B cell (primary cell): ENCODE measurements at regions not wholly inside any gene's neighbourhood (a gene's known extent, or its start where the extent isn't known, plus 50 kb on each side); places are given as distances from the start of the nearest gene placed in this dataset.

Source experiments
- ATAC-seq: fragments of 200-7000 bp; cut with Tn5 transposase; one replicate; pipeline ENCODE4 v1.10.0; 2021; ENCODE audit warnings: low read depth, mild to moderate bottlenecking, moderate number of reproducible peaks, moderate library complexity
- CTCF ChIA-PET: fragments of 350-600 bp; sonication (Branson Sonifier 250); formaldehyde crosslinking; loops from one replicate; lab custom pipeline; 2021; ENCODE audit warnings: antibody characterized with exemption, inconsistent platforms; lab: Charles Lee
- POLR2A ChIA-PET: fragments of 350-600 bp; sonication (Branson Sonifier 250); formaldehyde crosslinking; loops from one replicate; lab custom pipeline; 2021; ENCODE audit warnings: antibody characterized with exemption; lab: Charles Lee
- DNase-seq: peaks from one replicate; pipeline ENCODE4 v3.0.0; 2013
- H2AFZ ChIP-seq: 2 replicates; pipeline ENCODE4 v1.6.1; 2012; ENCODE audit warnings: mild to moderate bottlenecking, low read depth, low read length; ENCODE audit not compliant: insufficient read depth, poor library complexity, severe bottlenecking
- H3K27ac ChIP-seq, 2 donors: 1 replicate in 1 of 2; 2 replicates in 1 of 2; pipeline ENCODE4 v1.5.1; 2012 to 2013; ENCODE audit warnings: low read length in 2 of 2, mild to moderate bottlenecking in 2 of 2, moderate library complexity in 1 of 2
- H3K27me3 ChIP-seq, 4 experiments: fragments of 200-600 bp in 1 of 4; sonication (generic) in 1 of 4; replicated peaks in 1 of 4; 1 replicate in 2 of 4; 2 replicates in 2 of 4; pipeline versions ENCODE4 v1.6.1 to v1.7.0; 2013 to 2016; ENCODE audit warnings: low read length in 3 of 4, mild to moderate bottlenecking in 2 of 4, mixed read lengths in 1 of 4, moderate library complexity in 1 of 4; ENCODE audit not compliant: insufficient read depth in 4 of 4, control insufficient read depth in 3 of 4; ENCODE audit errors: control extremely low read depth in 1 of 4
- H3K36me3 ChIP-seq, 2 experiments: replicated peaks in 1 of 2; 1 replicate in 1 of 2; 2 replicates in 1 of 2; pipeline versions ENCODE4 v1.6.1 to v1.7.1; 2013; ENCODE audit warnings: low read length in 1 of 2; ENCODE audit not compliant: insufficient read depth in 2 of 2, control insufficient read depth in 1 of 2; ENCODE audit errors: control extremely low read depth in 1 of 2, extremely low read depth in 1 of 2
- H3K4me1 ChIP-seq, 2 donors: fragments of 200-600 bp in 1 of 2; sonication (generic) in 1 of 2; 1 replicate in 1 of 2; 2 replicates in 1 of 2; pipeline versions ENCODE4 v1.5.1 to v1.6.1; 2013 to 2017; ENCODE audit warnings: low read length in 2 of 2; ENCODE audit not compliant: control insufficient read depth in 2 of 2, insufficient read depth in 2 of 2
- H3K4me2 ChIP-seq: replicated peaks from 2 replicates; pipeline ENCODE3; 2012; ENCODE audit warnings: mild to moderate bottlenecking, low read depth, low read length; ENCODE audit not compliant: poor library complexity, severe bottlenecking
- H3K4me3 ChIP-seq, 5 experiments: fragments of 200-600 bp in 1 of 5; sonication (generic) in 1 of 5; 1 replicate in 3 of 5; 2 replicates in 2 of 5; pipeline versions ENCODE4 v1.5.1 to v1.7.0; 2011 to 2016; ENCODE audit warnings: low read length in 4 of 5, mild to moderate bottlenecking in 4 of 5, low read depth in 2 of 5, control low read depth in 1 of 5, moderate library complexity in 1 of 5; ENCODE audit not compliant: insufficient read depth in 1 of 5; ENCODE audit errors: control extremely low read depth in 1 of 5, extremely low read depth in 1 of 5
- H3K79me2 ChIP-seq: fragments of 200-600 bp; sonication (generic); one replicate; pipeline ENCODE4 v1.6.0; 2016; ENCODE audit warnings: low read length; ENCODE audit not compliant: control insufficient read depth, insufficient read depth
- H3K9ac ChIP-seq: fragments of 200-600 bp; sonication (generic); 2 replicates; pipeline ENCODE4 v1.6.1; 2017; ENCODE audit warnings: mild to moderate bottlenecking, low read length, moderate library complexity
- H3K9me3 ChIP-seq, 3 donors: one replicate each; pipeline versions ENCODE4 v1.6.1 to v1.7.1; 2013; ENCODE audit warnings: low read length in 2 of 3; ENCODE audit not compliant: control insufficient read depth in 2 of 3, insufficient read depth in 1 of 3; ENCODE audit errors: control extremely low read depth in 1 of 3
- H4K20me1 ChIP-seq: 2 replicates; pipeline ENCODE4 v1.6.0; 2012; ENCODE audit warnings: mild to moderate bottlenecking, low read length; ENCODE audit not compliant: insufficient read depth, control insufficient read depth, poor library complexity, severe bottlenecking
- H3K27ac Mint-ChIP-seq: one replicate; pipeline ENCODE4 v1.8.0; 2021; ENCODE audit warnings: mixed read lengths
- H3K27me3 Mint-ChIP-seq: one replicate; pipeline ENCODE4 v1.8.0; 2021; ENCODE audit warnings: mixed read lengths
- H3K4me1 Mint-ChIP-seq: one replicate; pipeline ENCODE4 v1.8.0; 2021; ENCODE audit warnings: mixed read lengths
- H3K4me3 Mint-ChIP-seq: one replicate; pipeline ENCODE4 v1.8.0; 2021; ENCODE audit warnings: mixed read lengths
- H3K9me3 Mint-ChIP-seq: one replicate; pipeline ENCODE4 v1.8.0; 2022; ENCODE audit warnings: mixed read lengths; ENCODE audit not compliant: insufficient read depth
- CTCF ChIP-seq: fragments of 200-600 bp; IDR thresholded peaks from one replicate; pipeline ENCODE4 v1.8.0; 2022; ENCODE audit warnings: antibody characterized with exemption, mild to moderate bottlenecking
- EZH2 ChIP-seq: IDR thresholded peaks from 2 replicates; pipeline ENCODE4 v1.6.1; 2012; ENCODE audit warnings: borderline replicate concordance, low read depth, mild to moderate bottlenecking, moderate library complexity, low read length; ENCODE audit not compliant: insufficient read depth, poor library complexity, severe bottlenecking
- WGBS: methylation state at CpG from one replicate; pipeline ENCODE4 v1.1.5; 2013; ENCODE audit warnings: missing lambda C conversion rate; ENCODE audit not compliant: insufficient coverage; 5-methylcytosine and 5-hydroxymethylcytosine counted together
- intact Hi-C: fragments of 100-400 bp; cut with micrococcal nuclease; formaldehyde crosslinking; loops from one replicate; pipeline ENCODE4 v1.10.0; 2022

GRCh38 chr21:16007943-16008342 lies 278.2 kb downstream of the USP25 start:
- no peak overlapping the region for H3K27ac ChIP-seq
- Mint-ChIP-seq H3K27me3 (no peaks in the 10 kb centered on the region), H3K9me3 (peaks cover 8% of the 10 kb centered on the region), H3K4me1 (no peaks in the 10 kb centered on the region), H3K27ac (no peak overlapping the region), H3K4me3 (no peak overlapping the region)
- H3K79me2 ChIP-seq = no peaks in the 10 kb centered on the region
- CTCF ChIA-PET = no interaction called here
- no CpG with 5 or more reads among the region's 2 CpGs for WGBS
- no peaks in the 10 kb centered on the region for H3K27me3 ChIP-seq
- no peaks in the 10 kb centered on the region for H3K9me3 ChIP-seq
- intact Hi-C loops = no loop called here
- no peaks in the 10 kb centered on the region for H3K36me3 ChIP-seq
- no peak overlapping the region for H3K9ac ChIP-seq
- no peak overlapping the region for H3K4me3 ChIP-seq
- H3K4me1 ChIP-seq = no peaks in the 10 kb centered on the region
- no peaks in the 10 kb centered on the region for H4K20me1 ChIP-seq
- TF ChIP-seq EZH2 = no peak
- no peak for TF ChIP-seq CTCF
- H3K4me2 ChIP-seq = no peak overlapping the region
- H2AFZ ChIP-seq = no peak overlapping the region
- POLR2A ChIA-PET = no interaction called here
- ATAC-seq (no peak), DNase-seq (no peak)

- intact Hi-C loops = no loop called here
- Mint-ChIP-seq H3K4me1 (no peaks in the 10 kb centered on the region), H3K27me3 (no peaks in the 10 kb centered on the region), H3K27ac (no peak overlapping the region), H3K9me3 (peaks cover 8% of the 10 kb centered on the region), H3K4me3 (no peak overlapping the region)
- H3K9me3 ChIP-seq = no peaks in the 10 kb centered on the region
- ATAC-seq (no peak), DNase-seq (no peak)
- H3K4me2 ChIP-seq = no peak overlapping the region
- no peak overlapping the region for H3K27ac ChIP-seq
- no peaks in the 10 kb centered on the region for H4K20me1 ChIP-seq
- H3K79me2 ChIP-seq = no peaks in the 10 kb centered on the region
- H3K4me1 ChIP-seq = no peaks in the 10 kb centered on the region
- ChIA-PET CTCF (no interaction called here), POLR2A (no interaction called here)
- H3K4me3 ChIP-seq = no peak overlapping the region
- no peak for TF ChIP-seq CTCF
- TF ChIP-seq EZH2 = no peak
- no peaks in the 10 kb centered on the region for H3K36me3 ChIP-seq
- WGBS = 94% methylated on average over 2 of the region's 4 CpGs
- no peak overlapping the region for H2AFZ ChIP-seq
- no peak overlapping the region for H3K9ac ChIP-seq
- H3K27me3 ChIP-seq = no peaks in the 10 kb centered on the region
These were observed 281.9 kb downstream of the USP25 start for GRCh38 chr21:16011719-16012118.
